HG02642 (cell line): ENCODE measurements at regions not wholly inside any gene's neighbourhood (a gene's known extent, or its start where the extent isn't known, plus 50 kb on each side); places are given as distances from the start of the nearest gene placed in this dataset.

ENCODE experiments used
- ATAC-seq: cut with Tn5 transposase; IDR thresholded peaks from one replicate; pipeline ENCODE4 v1.9.1; 2021; ENCODE audit warnings: mild to moderate bottlenecking; ENCODE audit not compliant: unreplicated experiment, poor library complexity

GRCh38 chr13:78036841-78037240 is 118.2 kb upstream of the EDNRB start:
- no peak for ATAC-seq

- ATAC-seq = no peak
Measured at GRCh38 chr13:78035500-78035899, 116.9 kb upstream of the EDNRB start.

GRCh38 chr13:78033509-78033908 is 114.9 kb upstream of the EDNRB start:
- no peak for ATAC-seq

- ATAC-seq = no peak
Measured at GRCh38 chr13:78032132-78032531, 113.5 kb upstream of the EDNRB start.

GRCh38 chr13:78030341-78030896 is 111.8 kb upstream of the EDNRB start:
- no peak for ATAC-seq

DNA sequence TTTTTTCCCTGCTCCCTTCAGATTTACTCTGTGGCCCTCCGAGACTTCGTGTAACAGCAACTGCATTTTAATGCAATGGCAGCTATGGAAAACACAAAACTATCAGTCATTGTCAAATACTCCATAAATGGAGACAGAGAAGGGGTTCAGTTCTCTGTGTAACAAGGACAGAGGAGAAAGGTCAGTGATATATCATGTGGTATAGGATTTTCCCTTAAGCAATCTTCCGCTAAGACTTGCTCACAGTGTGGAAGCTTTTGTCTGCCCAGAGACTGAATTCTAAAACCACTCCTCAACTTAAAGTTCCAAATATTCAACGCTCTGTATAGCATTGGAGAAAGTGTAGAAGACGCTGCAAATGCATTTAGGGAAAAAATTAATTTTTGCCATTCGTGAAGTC is 111.3 kb upstream of the EDNRB start:
- ATAC-seq = no peak

DNA sequence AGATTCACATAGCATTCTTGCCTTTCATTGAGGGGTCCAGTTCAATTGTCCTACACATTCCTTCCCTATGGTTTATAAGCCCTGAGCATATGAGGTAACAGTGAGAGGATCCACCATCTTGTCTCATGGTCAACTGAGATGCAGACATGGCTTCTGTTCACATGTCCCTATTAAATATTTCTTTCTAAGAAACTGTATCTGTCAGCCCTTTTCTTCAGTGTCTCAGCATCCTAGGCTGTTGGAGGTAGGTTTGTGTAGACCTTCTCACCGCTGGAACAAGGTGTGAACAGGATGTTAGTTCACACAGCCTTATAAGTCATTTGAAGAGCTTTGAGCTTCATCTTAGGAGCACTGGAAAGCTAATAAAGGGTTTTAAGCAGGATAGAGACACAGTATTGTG is 110.3 kb upstream of the EDNRB start:
- no peak for ATAC-seq

DNA sequence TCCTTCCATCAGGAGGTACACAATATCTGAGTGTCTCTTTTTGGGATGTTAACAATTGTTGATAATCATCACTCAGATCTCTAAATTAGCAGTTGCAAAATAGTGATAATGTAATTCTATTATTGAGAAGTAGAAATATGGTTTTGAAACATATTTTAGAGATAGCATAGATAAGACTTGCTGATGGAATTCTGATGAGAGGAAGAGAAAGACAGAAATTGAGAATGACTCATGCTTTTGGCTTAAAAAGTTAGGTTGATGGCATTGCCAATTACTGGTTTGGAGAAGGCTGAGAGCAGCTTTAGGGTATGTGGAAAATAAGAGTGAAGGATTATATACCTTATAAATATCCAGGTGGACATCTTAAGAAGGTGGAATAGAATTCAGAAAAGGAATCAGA is 106.4 kb upstream of the EDNRB start:
- no peak for ATAC-seq

GRCh38 chr13:78022164-78022877 is 103.7 kb upstream of the EDNRB start:
- peak; percentile 100 for ATAC-seq

DNA sequence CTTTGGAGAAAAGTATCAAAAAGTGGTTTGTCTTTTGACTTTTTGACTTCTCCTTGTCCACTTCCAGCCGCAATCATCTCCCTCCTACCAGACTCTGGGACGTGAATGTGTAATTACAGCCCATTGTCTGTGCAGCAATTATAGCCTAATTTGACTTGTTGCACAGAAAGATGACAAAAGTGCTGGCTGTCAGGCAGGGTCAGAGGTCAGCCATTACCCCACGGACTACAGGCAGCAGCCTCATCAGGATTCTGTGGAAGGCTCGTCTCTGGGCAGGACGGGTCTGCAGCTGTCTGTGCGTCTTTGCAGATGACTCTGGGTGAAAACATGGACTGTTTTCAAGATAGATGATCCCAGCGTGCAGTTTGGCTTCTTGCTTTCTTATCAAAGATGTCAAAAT is 102.2 kb upstream of the EDNRB start:
- ATAC-seq = no peak

DNA sequence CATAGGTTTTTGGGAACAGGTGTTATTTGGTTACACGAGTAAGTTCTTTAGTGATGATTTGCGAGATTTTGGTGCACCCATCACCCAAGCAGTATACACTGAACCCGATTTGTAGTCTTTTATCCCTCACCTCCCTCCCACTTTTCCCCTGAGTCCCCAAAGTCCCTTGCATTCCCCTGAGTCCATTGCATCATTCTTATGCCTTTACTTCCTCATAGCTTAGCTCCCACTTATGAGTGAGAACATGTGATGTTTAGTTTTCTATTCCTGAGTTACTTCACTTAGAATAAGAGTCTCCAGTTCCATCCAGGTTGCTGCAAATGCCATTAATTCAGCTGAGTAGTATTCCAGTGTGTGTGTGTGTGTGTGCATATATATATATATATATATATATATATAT is 97.2 kb upstream of the EDNRB start:
- ATAC-seq = no peak

DNA sequence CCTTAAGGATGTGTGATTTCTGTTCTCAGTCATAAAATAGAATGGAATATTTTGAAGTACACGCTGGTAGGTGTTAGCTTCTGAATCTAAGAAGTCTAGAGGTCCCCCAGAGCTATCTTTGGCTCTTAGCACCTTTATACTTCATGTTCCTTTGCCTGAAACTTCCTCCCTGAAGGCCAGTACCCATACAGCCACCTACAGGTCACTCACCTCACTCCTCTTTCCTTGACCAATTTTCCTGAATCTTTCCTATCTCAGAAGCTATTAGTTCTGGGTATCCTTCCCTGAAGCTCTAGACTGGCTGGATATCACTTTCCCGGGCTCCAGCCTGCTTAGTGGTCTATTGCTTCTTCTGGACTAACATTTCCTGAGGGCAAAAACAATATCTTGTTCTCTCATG is 93.4 kb upstream of the EDNRB start:
- ATAC-seq = no peak

DNA sequence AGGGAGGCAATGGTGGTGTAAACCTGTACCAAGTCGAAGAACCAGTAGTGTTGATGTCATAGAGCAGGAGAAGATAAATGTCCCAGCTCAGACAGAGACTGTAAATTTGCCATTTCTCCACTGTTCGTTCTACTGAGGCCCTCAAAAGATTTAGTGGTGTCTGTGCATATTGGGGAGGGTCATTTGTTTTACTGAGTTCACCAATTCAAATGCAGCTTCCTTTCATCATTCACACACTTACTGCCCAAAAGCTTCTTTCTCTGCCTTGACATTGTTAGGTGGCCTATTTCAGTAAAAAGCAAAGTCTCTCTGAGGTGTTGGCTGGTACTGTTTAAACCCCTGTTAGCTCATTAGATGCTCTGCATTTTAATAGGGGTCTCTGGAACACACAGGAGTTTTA is 86.2 kb upstream of the EDNRB start:
- no peak for ATAC-seq

- ATAC-seq = no peak
Measured at GRCh38 chr13:77999746-78000145, 81.1 kb upstream of the EDNRB start.

DNA sequence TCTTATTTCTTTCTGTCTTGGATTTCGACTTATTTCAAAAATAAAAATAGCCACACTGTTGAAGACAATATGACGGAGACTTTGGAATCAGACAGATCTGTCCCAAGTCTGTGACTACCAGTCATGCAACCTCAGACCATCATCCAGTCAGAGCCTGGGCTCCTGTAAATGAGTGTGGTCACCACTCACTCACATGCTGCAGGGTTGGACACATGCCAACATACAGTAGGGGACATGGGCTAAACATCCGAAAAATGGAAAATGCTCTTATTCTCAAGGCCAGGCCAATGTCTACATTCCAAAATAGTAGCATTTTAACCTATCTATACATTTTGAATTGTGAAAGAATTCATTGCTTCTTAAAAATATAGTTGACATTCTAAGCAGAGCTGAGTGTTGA is 75.5 kb upstream of the EDNRB start:
- ATAC-seq = no peak

GRCh38 chr13:77991003-77991402 is 72.4 kb upstream of the EDNRB start:
- ATAC-seq = no peak

GRCh38 chr13:77989281-77989680 is 70.7 kb upstream of the EDNRB start:
- no peak for ATAC-seq

DNA sequence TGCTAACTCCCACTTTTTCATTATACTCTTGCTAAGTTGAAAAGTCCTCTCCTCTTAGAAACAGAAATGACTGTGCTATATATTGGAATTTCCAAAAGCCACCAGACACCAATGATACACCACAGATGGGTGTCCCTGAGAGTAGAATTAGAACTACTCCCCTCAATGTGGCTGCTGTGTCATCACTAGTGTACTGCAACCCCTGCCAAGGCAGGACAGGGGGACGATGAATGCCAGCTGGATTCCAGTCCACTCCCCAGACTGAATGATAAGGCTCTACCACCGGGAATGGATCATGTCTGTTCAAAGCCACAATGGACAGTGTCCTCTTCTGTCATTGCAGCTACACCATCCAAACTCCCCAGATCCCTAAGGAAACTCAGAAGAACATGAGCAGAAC is 69.7 kb upstream of the EDNRB start:
- no peak for ATAC-seq

- ATAC-seq = no peak
Measured at GRCh38 chr13:77986713-77987112, 68.1 kb upstream of the EDNRB start.

DNA sequence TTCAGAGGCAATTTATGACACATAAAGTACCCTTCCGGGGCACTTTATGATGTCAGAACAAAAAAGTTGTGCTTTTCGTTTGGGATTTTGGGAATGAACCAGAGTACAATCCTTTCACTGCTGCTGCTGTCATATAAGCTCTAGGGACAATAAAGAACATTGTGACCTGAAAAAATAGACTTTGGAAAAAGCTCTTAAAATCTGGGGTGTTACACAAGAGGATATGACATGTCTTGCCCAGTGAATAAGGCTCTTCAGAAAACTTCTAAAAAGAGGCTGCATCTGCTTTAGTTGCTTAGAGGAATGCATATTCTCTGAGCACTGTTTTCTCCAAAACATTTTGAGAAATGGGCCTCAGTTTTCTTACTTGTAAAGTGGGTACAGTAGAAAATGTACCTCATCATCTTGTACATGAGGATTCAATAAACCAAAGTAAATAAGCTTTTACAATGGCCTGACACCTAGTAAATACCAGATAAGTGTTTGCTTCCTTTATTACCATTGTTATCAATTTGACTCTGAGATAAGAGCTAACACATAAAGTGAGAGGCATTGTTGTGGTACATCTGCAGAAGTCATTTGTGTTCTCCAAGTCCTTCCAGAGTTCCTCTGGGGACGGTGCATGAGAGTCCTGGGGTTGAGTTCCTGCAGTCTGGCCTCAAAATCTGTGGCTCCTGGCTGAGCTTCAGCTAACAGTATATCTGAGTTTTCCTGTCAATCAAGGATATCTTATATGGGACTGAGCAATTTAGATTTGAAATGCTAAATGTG is 67.4 kb upstream of the EDNRB start:
- no peak for ATAC-seq

GRCh38 chr13:77981281-77981881 is 62.8 kb upstream of the EDNRB start:
- ATAC-seq = no peak
